ENCODE measurements at regions not wholly inside any gene's neighbourhood (a gene's known extent, or its start where the extent isn't known, plus 50 kb on each side); places are given as distances from the start of the nearest gene placed in this dataset.

GRCh38 chr4:127155116-127155515, 477.6 kb upstream of the INTU start:
- TF ChIP-seq CTCF (IDR thresholded peaks at IDR 0.05) (no peak), POLR2A (IDR thresholded peaks at IDR 0.05) (no peak)

Measured in Peyer's patch (tissue), 4 donors.